ENCODE measurements at regions not wholly inside any gene's neighbourhood (a gene's known extent, or its start where the extent isn't known, plus 50 kb on each side); places are given as distances from the start of the nearest gene placed in this dataset.

- Histone ChIP-seq H3K36me3 (ENCODE audit: control insufficient read depth, insufficient read depth, low read length, severe bottlenecking) (no peaks in the 10 kb centered on the region), H3K4me1 (ENCODE audit: control insufficient read depth, insufficient read depth, low read length) (no peaks in the 10 kb centered on the region), H3K4me3 (ENCODE audit: low read length) (no peak overlapping the region), H3K9ac (ENCODE audit: low read length) (no peak overlapping the region), H3K9me3 (ENCODE audit: control insufficient read depth, low read length) (peaks cover 3% of the 10 kb centered on the region), H3K27me3 (replicated peaks; ENCODE audit: control insufficient read depth, insufficient read depth, low read length) (peaks cover 12% of the 10 kb centered on the region)
- no peak for DNase-seq (ENCODE audit: low read depth)
Observed at GRCh38 chrX:101986586-101986985, 54.8 kb upstream of the ZMAT1 start.

All from adipocyte (in vitro differentiated cells).